ENCODE measurements at regions not wholly inside any gene's neighbourhood (a gene's known extent, or its start where the extent isn't known, plus 50 kb on each side); places are given as distances from the start of the nearest gene placed in this dataset.

DNA sequence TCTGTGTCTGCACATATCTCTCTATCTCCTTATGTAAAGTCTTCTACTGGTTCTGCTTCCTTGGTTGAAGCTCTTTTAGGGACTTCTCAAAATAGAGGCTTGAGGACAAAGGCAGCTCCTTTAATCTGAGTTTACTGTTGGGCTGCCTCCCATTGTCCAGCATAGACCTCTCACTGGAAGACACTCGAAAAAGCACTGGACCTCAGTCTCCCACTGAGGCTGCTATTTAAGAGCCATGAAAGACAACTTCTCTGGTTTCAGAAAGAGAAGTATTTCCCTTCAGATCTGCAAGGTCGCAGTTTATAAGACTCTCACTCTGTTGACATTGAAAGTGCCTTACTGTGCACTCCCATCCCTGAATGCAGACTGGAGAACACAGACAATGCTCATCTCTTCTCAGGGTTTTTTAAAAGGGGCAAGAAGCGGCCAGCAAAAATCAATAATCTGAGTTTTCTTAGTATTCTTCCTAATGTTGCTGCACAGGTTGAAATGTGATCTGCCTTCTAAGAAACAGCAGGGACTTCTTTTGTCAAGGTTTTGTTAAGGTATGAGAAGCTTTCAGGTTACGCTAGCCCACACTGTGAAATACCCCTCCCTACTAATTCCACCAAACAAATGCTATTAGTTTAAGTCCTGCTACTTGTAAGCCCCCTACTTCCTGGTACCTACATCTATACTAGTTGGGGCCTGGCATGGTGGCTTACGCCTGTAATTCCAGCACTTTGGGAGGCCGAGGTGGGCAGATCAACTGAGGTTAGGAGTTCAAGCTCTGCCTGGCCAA is 450.0 kb upstream of the SLC10A2 start:
- no peak for ATAC-seq
- H3K27ac ChIP-seq: no peak overlapping the region
- H3K4me3 ChIP-seq: no peak overlapping the region
- H3K27me3 ChIP-seq: no peaks in the 10 kb centered on the region
- WGBS, 2 donors (ENCODE audit: low coverage in 1 of 2): 75 to 100% methylated on average over 2 to 6 of the region's 6 CpGs
- TF ChIP-seq EP300 (IDR thresholded peaks at IDR 0.05) (no peak), CTCF (IDR thresholded peaks at IDR 0.05) (no peak), POLR2A (IDR thresholded peaks at IDR 0.05) (no peak), POLR2AphosphoS5 (IDR thresholded peaks at IDR 0.05) (no peak)
- no peaks in the 10 kb centered on the region for H3K36me3 ChIP-seq
- no peaks in the 10 kb centered on the region for H3K9me3 ChIP-seq
- no peaks in the 10 kb centered on the region for H3K4me1 ChIP-seq

DNA sequence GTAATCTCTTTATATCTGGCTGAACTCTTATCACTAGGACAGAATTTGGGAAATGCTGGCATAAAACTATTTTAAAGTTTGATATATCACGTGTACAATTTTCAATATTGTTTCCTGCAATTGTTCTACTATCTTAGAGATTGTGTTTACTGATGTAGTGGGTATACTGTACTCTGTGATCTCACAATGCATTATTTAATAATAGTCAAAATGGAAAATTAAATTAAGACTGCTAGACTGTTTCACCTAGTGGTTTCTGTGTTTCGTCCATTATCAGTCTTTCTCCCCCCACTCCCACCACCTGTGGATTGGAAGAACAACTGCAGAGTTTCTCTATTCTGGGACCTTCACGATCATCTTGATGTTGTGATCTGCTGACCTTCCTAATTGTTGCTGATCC is 449.2 kb upstream of the SLC10A2 start:
- Histone ChIP-seq H3K4me1 (no peaks in the 10 kb centered on the region), H3K27me3 (no peaks in the 10 kb centered on the region), H3K4me3 (no peak overlapping the region), H3K27ac (no peak overlapping the region), H3K36me3 (no peaks in the 10 kb centered on the region), H3K9me3 (no peaks in the 10 kb centered on the region)
- TF ChIP-seq POLR2AphosphoS5 (IDR thresholded peaks at IDR 0.05) (no peak), POLR2A (IDR thresholded peaks at IDR 0.05) (no peak), CTCF (IDR thresholded peaks at IDR 0.05) (no peak), EP300 (IDR thresholded peaks at IDR 0.05) (no peak)
- 76 to 78% methylated on average over 3 of the region's 3 CpGs for WGBS, 2 donors (ENCODE audit: low coverage in 1 of 2)
- no peak for ATAC-seq

GRCh38 chr13:103514619-103515018 is 448.4 kb upstream of the SLC10A2 start:
- H3K9me3 ChIP-seq: no peaks in the 10 kb centered on the region
- no peak overlapping the region for H3K4me3 ChIP-seq

DNA sequence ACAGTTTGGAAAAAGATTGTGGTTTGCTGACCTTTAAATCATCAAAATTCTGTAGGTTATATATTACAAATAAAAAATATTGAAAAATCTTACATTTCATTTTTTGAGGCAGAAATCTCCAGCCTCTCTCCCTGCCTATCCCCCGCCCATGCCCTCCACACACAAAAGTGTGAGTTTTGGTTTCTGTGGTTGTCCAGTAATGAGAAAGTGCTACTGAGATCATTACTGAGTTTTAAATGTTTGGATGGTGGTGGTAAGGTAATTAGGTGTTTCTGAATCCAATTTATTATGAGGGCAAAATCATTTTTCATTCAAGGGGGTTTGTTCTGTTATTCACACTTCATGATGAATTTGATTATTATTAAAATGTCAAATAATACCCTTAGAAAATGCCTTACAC is 448.0 kb upstream of the SLC10A2 start:
- H3K27me3 ChIP-seq: no peaks in the 10 kb centered on the region
- no peaks in the 10 kb centered on the region for H3K9me3 ChIP-seq
- ATAC-seq: no peak
- WGBS, 2 donors (ENCODE audit: low coverage in 1 of 2): 71 to 89% methylated on average over 1 of the region's 1 CpG
- TF ChIP-seq EP300 (IDR thresholded peaks at IDR 0.05) (no peak), POLR2AphosphoS5 (IDR thresholded peaks at IDR 0.05) (no peak), POLR2A (IDR thresholded peaks at IDR 0.05) (no peak), CTCF (IDR thresholded peaks at IDR 0.05) (no peak)
- no peak overlapping the region for H3K4me3 ChIP-seq
- H3K36me3 ChIP-seq: no peaks in the 10 kb centered on the region
- H3K27ac ChIP-seq: no peak overlapping the region
- no peaks in the 10 kb centered on the region for H3K4me1 ChIP-seq

More at GRCh38 chr13:103514619-103515018, 448.4 kb upstream of the SLC10A2 start:
- ATAC-seq: no peak
- no peaks in the 10 kb centered on the region for H3K4me1 ChIP-seq
- TF ChIP-seq POLR2A (IDR thresholded peaks at IDR 0.05): no peak
- no peak for TF ChIP-seq CTCF (IDR thresholded peaks at IDR 0.05)
- TF ChIP-seq POLR2AphosphoS5 (IDR thresholded peaks at IDR 0.05): no peak
- TF ChIP-seq EP300 (IDR thresholded peaks at IDR 0.05): no peak
- H3K36me3 ChIP-seq: no peaks in the 10 kb centered on the region
- H3K27me3 ChIP-seq: no peaks in the 10 kb centered on the region
- WGBS, 2 donors (ENCODE audit: low coverage in 1 of 2): 25 to 27% methylated on average over 2 of the region's 2 CpGs
- H3K27ac ChIP-seq: no peak overlapping the region

- no peak overlapping the region for H3K4me3 ChIP-seq
- H3K27me3 ChIP-seq: no peaks in the 10 kb centered on the region
- H3K27ac ChIP-seq: no peak overlapping the region
- H3K4me1 ChIP-seq: no peaks in the 10 kb centered on the region
- TF ChIP-seq CTCF (IDR thresholded peaks at IDR 0.05) (no peak), POLR2A (IDR thresholded peaks at IDR 0.05) (no peak), POLR2AphosphoS5 (IDR thresholded peaks at IDR 0.05) (no peak)
- WGBS, 2 donors (ENCODE audit: low coverage in 1 of 2): 69 to 75% methylated on average over 12 to 13 of the region's 13 CpGs
- H3K36me3 ChIP-seq: no peaks in the 10 kb centered on the region
- ATAC-seq: no peak
- no peaks in the 10 kb centered on the region for H3K9me3 ChIP-seq
Measured at GRCh38 chr13:103510007-103510535, 443.9 kb upstream of the SLC10A2 start.

Data from gastroesophageal sphincter (tissue), 4 donors.